Stimulated activated CD4-positive, alpha-beta T cell treated with anti-CD3 and anti-CD28 coated beads, Interleukin-1b, Interleukin-23, amount 100 ng/mL, for 1 hour (primary cell): ENCODE measurements at regions not wholly inside any gene's neighbourhood (a gene's known extent, or its start where the extent isn't known, plus 50 kb on each side); places are given as distances from the start of the nearest gene placed in this dataset.
"Not testable (repeated sequence)": the region's sequence is repeated elsewhere in the genome, so short reads cannot be mapped to it uniquely, and the experiment has no call there.

ENCODE experiments used
- DNase-seq, 2 donors: peaks; one replicate each; pipeline ENCODE4 v3.0.0-alpha.2; 2020; ENCODE audit warnings: low read depth in 2 of 2

- DNase-seq, result no peak
These were observed 105.4 kb downstream of the TTC8 start for GRCh38 chr14:88929656-88930436.

- DNase-seq, result no peak
These were observed 107.1 kb downstream of the TTC8 start for GRCh38 chr14:88931321-88932110.

- DNase-seq, result no peak
These were observed 108.7 kb downstream of the TTC8 start for GRCh38 chr14:88933191-88933590.

- no peak for DNase-seq
These were observed 109.9 kb downstream of the TTC8 start for GRCh38 chr14:88934351-88934806.

GRCh38 chr14:88935083-88935482 lies 110.6 kb downstream of the TTC8 start:
- DNase-seq, result no peak

- DNase-seq, result no peak
These were observed 113.3 kb downstream of the TTC8 start for GRCh38 chr14:88937706-88938105.

GRCh38 chr14:88940671-88941070 lies 116.2 kb downstream of the TTC8 start:
- no peak for DNase-seq

GRCh38 chr14:88941414-88941813 lies 117.0 kb downstream of the TTC8 start:
- no peak for DNase-seq

- DNase-seq, result no peak
These were observed 123.5 kb downstream of the TTC8 start for GRCh38 chr14:88947646-88948598.

GRCh38 chr14:88950069-88950468 lies 125.6 kb downstream of the TTC8 start:
- no peak for DNase-seq

- no peak for DNase-seq
These were observed 126.9 kb downstream of the TTC8 start for GRCh38 chr14:88951370-88951769.

GRCh38 chr14:88952901-88953300 lies 128.4 kb downstream of the TTC8 start:
- no peak for DNase-seq

GRCh38 chr14:88955455-88955854 lies 131.0 kb downstream of the TTC8 start:
- DNase-seq, result no peak

- DNase-seq, result no peak
These were observed 136.0 kb downstream of the TTC8 start for GRCh38 chr14:88960496-88960895.

GRCh38 chr14:88961214-88961613 lies 136.8 kb downstream of the TTC8 start:
- no peak for DNase-seq

GRCh38 chr14:88962356-88962755 lies 137.9 kb downstream of the TTC8 start:
- no peak for DNase-seq

- DNase-seq, result no peak
These were observed 142.8 kb downstream of the TTC8 start for GRCh38 chr14:88967299-88967698.

- DNase-seq, result no peak
These were observed 150.8 kb downstream of the TTC8 start for GRCh38 chr14:88975043-88975830.

- DNase-seq, result no peak
These were observed 151.5 kb downstream of the TTC8 start for GRCh38 chr14:88975926-88976325.

GRCh38 chr14:88980907-88981306 lies 156.5 kb downstream of the TTC8 start:
- DNase-seq, result not testable (repeated sequence)

GRCh38 chr14:88981948-88982347 lies 157.5 kb downstream of the TTC8 start:
- DNase-seq, result no peak
